Thyroid gland (tissue), 4 donors: ENCODE measurements at regions not wholly inside any gene's neighbourhood (a gene's known extent, or its start where the extent isn't known, plus 50 kb on each side); places are given as distances from the start of the nearest gene placed in this dataset.

Source experiments
- POLR2A ChIP-seq, 2 donors: fragments of 450-650 bp; IDR thresholded peaks; one replicate each; pipeline ENCODE4 v1.6.1; 2017; ENCODE audit warnings: antibody characterized with exemption in 2 of 2, mild to moderate bottlenecking in 2 of 2, moderate library complexity in 1 of 2
- TF ChIP-seq, protein P1 (sequence below), 6 experiments: fragments of 200-600 bp in 3 of 6; fragments of 450-650 bp in 3 of 6; sonication (generic) in 3 of 6; IDR thresholded peaks; one replicate each; pipeline ENCODE4 v1.5.1; 2016 to 2019; ENCODE audit warnings: antibody characterized with exemption in 6 of 6, mild to moderate bottlenecking in 2 of 6, inconsistent platforms in 1 of 6, moderate library complexity in 1 of 6

DNA sequence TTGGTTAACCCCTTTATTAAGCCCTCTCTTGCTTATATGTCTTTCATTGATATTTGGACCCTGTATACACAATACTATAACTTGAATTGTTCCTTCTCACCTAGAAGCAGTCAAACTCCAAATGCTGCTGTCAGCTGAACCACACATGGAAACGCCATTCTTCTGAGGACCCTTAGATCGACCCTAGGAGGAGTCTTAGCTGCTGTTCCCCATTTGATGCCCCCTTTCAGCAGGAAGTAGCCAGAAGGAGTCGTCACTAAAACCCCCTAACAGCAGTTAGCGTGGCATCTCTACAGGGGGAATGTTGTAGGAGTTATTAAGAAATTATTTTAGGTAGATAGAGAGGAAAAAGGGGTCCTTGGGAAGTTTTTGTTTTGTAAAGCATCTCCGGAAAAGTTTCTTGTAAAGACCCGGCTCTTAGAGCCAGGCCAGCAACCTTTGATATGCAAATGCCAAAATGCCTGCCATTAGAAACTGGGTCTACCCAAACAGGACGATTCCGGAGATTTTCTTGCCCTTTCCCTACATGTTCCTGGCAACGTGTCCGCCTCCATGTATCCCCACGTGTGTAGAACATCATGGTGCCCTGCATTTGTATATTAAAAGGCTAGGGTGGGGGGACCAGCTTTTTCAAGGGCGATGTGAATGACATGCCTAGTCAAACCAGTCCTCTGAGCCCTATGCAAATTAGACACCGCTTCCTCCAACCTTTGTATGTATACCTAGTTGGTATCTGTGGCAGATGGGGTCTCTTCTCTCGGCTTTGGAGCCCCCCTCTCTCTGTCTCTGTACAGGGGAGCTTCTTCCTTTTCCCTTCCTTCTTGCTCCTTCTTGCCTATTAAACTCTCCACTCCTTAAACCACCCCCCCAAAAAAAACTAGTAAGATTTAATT, 638.4 kb upstream of the POU3F3 start:
- TF ChIP-seq, protein P1, sequence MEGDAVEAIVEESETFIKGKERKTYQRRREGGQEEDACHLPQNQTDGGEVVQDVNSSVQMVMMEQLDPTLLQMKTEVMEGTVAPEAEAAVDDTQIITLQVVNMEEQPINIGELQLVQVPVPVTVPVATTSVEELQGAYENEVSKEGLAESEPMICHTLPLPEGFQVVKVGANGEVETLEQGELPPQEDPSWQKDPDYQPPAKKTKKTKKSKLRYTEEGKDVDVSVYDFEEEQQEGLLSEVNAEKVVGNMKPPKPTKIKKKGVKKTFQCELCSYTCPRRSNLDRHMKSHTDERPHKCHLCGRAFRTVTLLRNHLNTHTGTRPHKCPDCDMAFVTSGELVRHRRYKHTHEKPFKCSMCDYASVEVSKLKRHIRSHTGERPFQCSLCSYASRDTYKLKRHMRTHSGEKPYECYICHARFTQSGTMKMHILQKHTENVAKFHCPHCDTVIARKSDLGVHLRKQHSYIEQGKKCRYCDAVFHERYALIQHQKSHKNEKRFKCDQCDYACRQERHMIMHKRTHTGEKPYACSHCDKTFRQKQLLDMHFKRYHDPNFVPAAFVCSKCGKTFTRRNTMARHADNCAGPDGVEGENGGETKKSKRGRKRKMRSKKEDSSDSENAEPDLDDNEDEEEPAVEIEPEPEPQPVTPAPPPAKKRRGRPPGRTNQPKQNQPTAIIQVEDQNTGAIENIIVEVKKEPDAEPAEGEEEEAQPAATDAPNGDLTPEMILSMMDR (IDR thresholded peaks at IDR 0.05), result no peak
- TF ChIP-seq POLR2A (IDR thresholded peaks at IDR 0.05), result no peak
